Fibroblast of pulmonary artery (primary cell): ENCODE measurements at regions not wholly inside any gene's neighbourhood (a gene's known extent, or its start where the extent isn't known, plus 50 kb on each side); places are given as distances from the start of the nearest gene placed in this dataset.

Source experiments
- DNase-seq: peaks from one replicate; pipeline ENCODE4 v3.0.0-alpha.2; 2010; ENCODE audit warnings: low read depth
- H3K4me3 ChIP-seq: replicated peaks from 2 replicates; pipeline ENCODE4 v1.5.1; 2011; ENCODE audit warnings: low read depth, mild to moderate bottlenecking, control low read depth, low read length, moderate library complexity
- CTCF ChIP-seq: IDR thresholded peaks from 2 replicates; pipeline ENCODE4 v1.5.1; 2011; ENCODE audit warnings: mild to moderate bottlenecking, control low read depth, low read length, inconsistent platforms; ENCODE audit errors: missing control alignments

GRCh38 chr16:54434859-54435258, 148.3 kb upstream of the IRX3 start:
- no peak for DNase-seq
- no peak overlapping the region for H3K4me3 ChIP-seq
- TF ChIP-seq CTCF = no peak

- no peak for TF ChIP-seq CTCF
- DNase-seq = no peak
- H3K4me3 ChIP-seq = no peak overlapping the region
These were observed 146.3 kb upstream of the IRX3 start for GRCh38 chr16:54432897-54433229.

GRCh38 chr16:54431997-54432896, 145.7 kb upstream of the IRX3 start:
- no peak for DNase-seq
- H3K4me3 ChIP-seq = no peak overlapping the region
- no peak for TF ChIP-seq CTCF

- no peak overlapping the region for H3K4me3 ChIP-seq
- DNase-seq = no peak
These were observed 144.7 kb upstream of the IRX3 start for GRCh38 chr16:54431041-54431996.

GRCh38 chr16:54430491-54431030, 144.0 kb upstream of the IRX3 start:
- DNase-seq = peak; percentile 49
- H3K4me3 ChIP-seq = no peak overlapping the region
- no peak for TF ChIP-seq CTCF

More at GRCh38 chr16:54431041-54431996, 144.7 kb upstream of the IRX3 start:
- no peak for TF ChIP-seq CTCF

GRCh38 chr16:54429029-54429428, 142.4 kb upstream of the IRX3 start:
- no peak overlapping the region for H3K4me3 ChIP-seq
- DNase-seq = no peak
- no peak for TF ChIP-seq CTCF
